Sigmoid colon (tissue), 6 donors: ENCODE measurements at regions not wholly inside any gene's neighbourhood (a gene's known extent, or its start where the extent isn't known, plus 50 kb on each side); places are given as distances from the start of the nearest gene placed in this dataset.

ENCODE experiments used
- DNase-seq: peaks from one replicate; pipeline ENCODE4 v3.0.0-alpha.2; 2019
- H3K27ac ChIP-seq, 4 donors: fragments of 200-600 bp; sonication (generic); one replicate each; pipeline ENCODE4 v1.5.1; 2016 to 2019; ENCODE audit warnings: mild to moderate bottlenecking in 1 of 4
- H3K27me3 ChIP-seq, 3 donors: fragments of 200-600 bp; sonication (generic); one replicate each; pipeline ENCODE4 v1.5.1; 2019; ENCODE audit warnings: mild to moderate bottlenecking in 1 of 3
- H3K36me3 ChIP-seq, 4 donors: fragments of 200-600 bp; sonication (generic); one replicate each; pipeline ENCODE4 v1.5.1; 2016 to 2019
- H3K4me1 ChIP-seq, 4 donors: fragments of 200-600 bp; sonication (generic); one replicate each; pipeline ENCODE4 v1.5.1; 2017 to 2019
- H3K4me3 ChIP-seq, 4 donors: fragments of 200-600 bp; sonication (generic); one replicate each; pipeline ENCODE4 v1.5.1; 2017 to 2019; ENCODE audit warnings: mild to moderate bottlenecking in 2 of 4, moderate library complexity in 1 of 4
- H3K9me3 ChIP-seq, 4 donors: fragments of 200-600 bp in 3 of 4; sonication (generic) in 3 of 4; one replicate each; pipeline versions ENCODE4 v1.5.1 to v1.6.1; 2013 to 2019
- EP300 ChIP-seq, 4 donors: sonication (generic); formaldehyde crosslinking; IDR thresholded peaks; one replicate each; pipeline ENCODE4 v1.6.1; 2017; ENCODE audit warnings: antibody characterized with exemption in 4 of 4
- POLR2A ChIP-seq, 2 donors: fragments of 450-650 bp; IDR thresholded peaks; one replicate each; pipeline ENCODE4 v1.6.1; 2016; ENCODE audit warnings: antibody characterized with exemption in 2 of 2, mild to moderate bottlenecking in 2 of 2, moderate library complexity in 2 of 2
- POLR2AphosphoS5 ChIP-seq, 4 donors: sonication (generic); formaldehyde crosslinking; IDR thresholded peaks; one replicate each; pipeline ENCODE4 v1.6.1; 2017; ENCODE audit warnings: antibody characterized with exemption in 4 of 4
- WGBS, 2 donors: extraction: QIAGEN DNeasy Blood & Tissue Kit; methylation state at CpG; one replicate each; pipeline ENCODE4 v1.1.7; 2013; 5-methylcytosine and 5-hydroxymethylcytosine counted together
- intact Hi-C: fragments of 100-400 bp; cut with DNase I; formaldehyde crosslinking; loops from one replicate; pipeline ENCODE4 v1.15.1; 2023
- TF ChIP-seq, protein P1 (sequence below), 4 experiments: fragments of 450-650 bp in 3 of 4; fragments of 200-600 bp in 1 of 4; IDR thresholded peaks; one replicate each; pipeline ENCODE4 v1.5.1; 2016 to 2019; ENCODE audit warnings: antibody characterized with exemption in 4 of 4, mild to moderate bottlenecking in 3 of 4, moderate library complexity in 2 of 4
- donor health status: healthy with polysubstance abuse.
- donor health status: healthy.

DNA sequence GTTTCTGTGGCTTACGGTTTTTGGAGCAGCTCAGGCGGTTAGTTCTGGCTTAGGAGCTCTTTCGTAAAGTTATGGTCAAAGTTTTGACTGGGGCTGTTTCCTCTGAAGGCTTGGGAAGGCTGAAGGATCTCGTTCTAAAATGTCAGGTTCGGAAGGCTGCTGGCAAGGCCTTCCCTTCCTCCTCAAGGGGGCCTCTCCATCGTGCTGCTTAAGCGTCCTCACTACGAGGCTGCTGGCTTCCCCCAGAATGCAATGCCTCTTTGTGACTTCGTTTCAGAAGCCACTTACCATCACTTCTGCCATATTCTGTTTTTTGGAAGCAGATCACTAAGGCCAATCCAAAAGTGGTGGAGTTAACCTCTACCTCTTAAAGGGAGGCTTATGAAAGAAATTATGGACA is 1196.4 kb upstream of the TENM3 start:
- 77 to 80% methylated on average over 9 of the region's 9 CpGs for WGBS, 2 donors
- no peaks in the 10 kb centered on the region for H3K9me3 ChIP-seq

DNA sequence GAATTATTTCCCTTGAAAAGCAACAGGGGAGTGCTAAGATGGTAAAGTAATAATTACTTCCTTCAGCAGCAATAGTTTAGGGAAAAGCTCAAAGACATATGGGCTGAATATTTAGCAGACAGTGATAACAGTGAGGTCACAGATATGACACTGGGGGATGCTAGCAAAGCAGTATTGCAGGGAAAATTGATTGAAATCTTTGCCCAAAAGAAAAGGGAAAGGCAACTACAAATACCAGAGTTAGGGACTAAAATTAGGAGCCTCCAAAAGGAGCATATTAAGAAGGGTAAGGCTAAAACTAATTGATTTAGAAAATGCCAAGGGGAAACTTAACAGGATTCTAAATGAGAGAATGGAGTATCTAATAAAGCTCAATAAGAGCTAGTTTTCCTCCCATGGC is 1191.3 kb upstream of the TENM3 start:
- TF ChIP-seq POLR2A (IDR thresholded peaks at IDR 0.05) = no peak
- no peak for TF ChIP-seq POLR2AphosphoS5 (IDR thresholded peaks at IDR 0.05)
- TF ChIP-seq EP300 (IDR thresholded peaks at IDR 0.05) = no peak
- TF ChIP-seq, protein P1, sequence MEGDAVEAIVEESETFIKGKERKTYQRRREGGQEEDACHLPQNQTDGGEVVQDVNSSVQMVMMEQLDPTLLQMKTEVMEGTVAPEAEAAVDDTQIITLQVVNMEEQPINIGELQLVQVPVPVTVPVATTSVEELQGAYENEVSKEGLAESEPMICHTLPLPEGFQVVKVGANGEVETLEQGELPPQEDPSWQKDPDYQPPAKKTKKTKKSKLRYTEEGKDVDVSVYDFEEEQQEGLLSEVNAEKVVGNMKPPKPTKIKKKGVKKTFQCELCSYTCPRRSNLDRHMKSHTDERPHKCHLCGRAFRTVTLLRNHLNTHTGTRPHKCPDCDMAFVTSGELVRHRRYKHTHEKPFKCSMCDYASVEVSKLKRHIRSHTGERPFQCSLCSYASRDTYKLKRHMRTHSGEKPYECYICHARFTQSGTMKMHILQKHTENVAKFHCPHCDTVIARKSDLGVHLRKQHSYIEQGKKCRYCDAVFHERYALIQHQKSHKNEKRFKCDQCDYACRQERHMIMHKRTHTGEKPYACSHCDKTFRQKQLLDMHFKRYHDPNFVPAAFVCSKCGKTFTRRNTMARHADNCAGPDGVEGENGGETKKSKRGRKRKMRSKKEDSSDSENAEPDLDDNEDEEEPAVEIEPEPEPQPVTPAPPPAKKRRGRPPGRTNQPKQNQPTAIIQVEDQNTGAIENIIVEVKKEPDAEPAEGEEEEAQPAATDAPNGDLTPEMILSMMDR (IDR thresholded peaks at IDR 0.05) = no peak
- no peaks in the 10 kb centered on the region for H3K4me1 ChIP-seq
- no peak overlapping the region for H3K4me3 ChIP-seq
- no peaks in the 10 kb centered on the region for H3K9me3 ChIP-seq
- DNase-seq = no peak
- intact Hi-C loops = no loop called here
- no peaks in the 10 kb centered on the region for H3K36me3 ChIP-seq
- H3K27ac ChIP-seq = no peak overlapping the region
- no peaks in the 10 kb centered on the region for H3K27me3 ChIP-seq

More for the DNA sequence above, 1196.4 kb upstream of the TENM3 start:
- no peak overlapping the region for H3K27ac ChIP-seq
- intact Hi-C loops = no loop called here
- DNase-seq = no peak
- H3K36me3 ChIP-seq = no peaks in the 10 kb centered on the region
- no peak overlapping the region for H3K4me3 ChIP-seq
- no peaks in the 10 kb centered on the region for H3K27me3 ChIP-seq
- no peaks in the 10 kb centered on the region for H3K4me1 ChIP-seq
- TF ChIP-seq POLR2A (IDR thresholded peaks at IDR 0.05) (no peak), POLR2AphosphoS5 (IDR thresholded peaks at IDR 0.05) (no peak), EP300 (IDR thresholded peaks at IDR 0.05) (no peak)
- TF ChIP-seq, protein P1 (IDR thresholded peaks at IDR 0.05) = no peak

DNA sequence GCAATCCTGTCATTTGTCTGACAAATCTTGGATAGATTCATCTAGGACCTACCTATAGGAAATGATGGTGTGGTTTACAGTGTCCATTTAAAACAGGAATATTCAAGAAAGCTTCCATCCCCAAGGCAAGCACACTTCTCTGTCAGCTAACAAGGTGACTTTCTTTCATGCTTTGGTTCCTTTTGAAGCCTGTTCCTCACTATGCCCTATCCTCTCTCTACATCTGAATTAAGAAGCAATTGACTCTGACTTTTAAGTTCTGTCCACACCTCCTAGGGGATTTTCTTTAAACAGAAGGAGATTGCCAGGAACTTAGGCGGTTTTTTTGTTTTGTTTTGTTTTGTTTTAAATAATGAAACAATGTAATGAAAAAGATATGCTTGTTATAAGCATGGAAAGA is 1181.4 kb upstream of the TENM3 start:
- Histone ChIP-seq H3K36me3 (no peaks in the 10 kb centered on the region), H3K4me1 (no peaks in the 10 kb centered on the region), H3K4me3 (no peak overlapping the region), H3K27ac (no peak overlapping the region), H3K9me3 (no peaks in the 10 kb centered on the region), H3K27me3 (no peaks in the 10 kb centered on the region)
- WGBS, 2 donors = 42 to 52% methylated on average over 1 of the region's 1 CpG
- TF ChIP-seq, protein P1 (IDR thresholded peaks at IDR 0.05) = no peak
- TF ChIP-seq POLR2AphosphoS5 (IDR thresholded peaks at IDR 0.05) (no peak), POLR2A (IDR thresholded peaks at IDR 0.05) (no peak), EP300 (IDR thresholded peaks at IDR 0.05) (no peak)
- no peak for DNase-seq
- intact Hi-C loops = no loop called here

DNA sequence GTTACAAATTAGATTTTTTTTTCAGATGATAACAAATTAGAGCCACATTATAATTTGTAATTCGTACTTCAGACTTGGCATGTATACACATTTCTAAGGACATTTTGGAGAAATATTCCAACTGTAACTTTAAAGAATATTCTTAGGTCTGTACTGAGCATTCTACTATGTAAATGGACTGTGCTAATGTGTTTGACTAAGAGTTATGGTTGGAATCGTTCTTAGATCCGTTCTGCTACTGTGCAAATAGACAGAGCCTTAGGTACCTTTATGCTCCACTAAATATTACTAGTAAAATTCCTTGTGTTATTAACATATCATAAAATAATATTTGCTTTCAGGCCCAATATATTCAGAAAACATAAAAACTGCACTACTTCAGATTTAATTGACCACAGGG is 1180.0 kb upstream of the TENM3 start:
- H3K4me1 ChIP-seq = no peaks in the 10 kb centered on the region
- TF ChIP-seq EP300 (IDR thresholded peaks at IDR 0.05) = no peak
- TF ChIP-seq POLR2A (IDR thresholded peaks at IDR 0.05) = no peak
- TF ChIP-seq, protein P1 (IDR thresholded peaks at IDR 0.05) = no peak
- TF ChIP-seq POLR2AphosphoS5 (IDR thresholded peaks at IDR 0.05) = no peak

DNA sequence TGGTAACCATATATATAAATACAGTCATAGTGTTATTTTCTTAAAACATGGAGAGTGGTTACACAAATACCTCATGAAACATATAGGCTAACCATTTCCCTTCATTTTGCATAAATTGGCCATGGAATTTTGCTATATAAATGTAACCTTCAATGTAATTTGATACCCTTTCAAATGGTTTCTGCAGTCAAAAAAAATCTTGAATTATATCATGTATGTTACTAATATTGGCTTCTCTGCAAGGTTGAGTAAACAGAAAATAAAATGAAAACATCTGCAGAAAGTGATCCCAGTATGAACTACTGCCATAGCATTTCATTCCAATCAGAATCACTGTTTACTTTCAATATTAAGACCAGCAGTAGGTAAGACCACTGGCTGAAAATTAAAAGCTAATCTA is 1165.9 kb upstream of the TENM3 start:
- Histone ChIP-seq H3K4me1 (no peaks in the 10 kb centered on the region), H3K27ac (no peak overlapping the region), H3K9me3 (peaks cover 0 to 4% (median 0%) of the 10 kb centered on the region in 4 donors), H3K36me3 (no peaks in the 10 kb centered on the region), H3K27me3 (no peaks in the 10 kb centered on the region), H3K4me3 (no peak overlapping the region)
- intact Hi-C loops = no loop called here
- TF ChIP-seq EP300 (IDR thresholded peaks at IDR 0.05) (no peak), POLR2AphosphoS5 (IDR thresholded peaks at IDR 0.05) (no peak), POLR2A (IDR thresholded peaks at IDR 0.05) (no peak)
- TF ChIP-seq, protein P1 (IDR thresholded peaks at IDR 0.05) = no peak
- DNase-seq = no peak

More for the DNA sequence above, 1180.0 kb upstream of the TENM3 start:
- no peak for DNase-seq
- Histone ChIP-seq H3K36me3 (no peaks in the 10 kb centered on the region), H3K9me3 (no peaks in the 10 kb centered on the region), H3K27ac (no peak overlapping the region), H3K4me3 (no peak overlapping the region), H3K27me3 (no peaks in the 10 kb centered on the region)
- 37 to 70% methylated on average over 3 of the region's 3 CpGs for WGBS, 2 donors
- intact Hi-C loops = no loop called here
